ENCODE measurements at regions not wholly inside any gene's neighbourhood (a gene's known extent, or its start where the extent isn't known, plus 50 kb on each side); places are given as distances from the start of the nearest gene placed in this dataset.

DNA sequence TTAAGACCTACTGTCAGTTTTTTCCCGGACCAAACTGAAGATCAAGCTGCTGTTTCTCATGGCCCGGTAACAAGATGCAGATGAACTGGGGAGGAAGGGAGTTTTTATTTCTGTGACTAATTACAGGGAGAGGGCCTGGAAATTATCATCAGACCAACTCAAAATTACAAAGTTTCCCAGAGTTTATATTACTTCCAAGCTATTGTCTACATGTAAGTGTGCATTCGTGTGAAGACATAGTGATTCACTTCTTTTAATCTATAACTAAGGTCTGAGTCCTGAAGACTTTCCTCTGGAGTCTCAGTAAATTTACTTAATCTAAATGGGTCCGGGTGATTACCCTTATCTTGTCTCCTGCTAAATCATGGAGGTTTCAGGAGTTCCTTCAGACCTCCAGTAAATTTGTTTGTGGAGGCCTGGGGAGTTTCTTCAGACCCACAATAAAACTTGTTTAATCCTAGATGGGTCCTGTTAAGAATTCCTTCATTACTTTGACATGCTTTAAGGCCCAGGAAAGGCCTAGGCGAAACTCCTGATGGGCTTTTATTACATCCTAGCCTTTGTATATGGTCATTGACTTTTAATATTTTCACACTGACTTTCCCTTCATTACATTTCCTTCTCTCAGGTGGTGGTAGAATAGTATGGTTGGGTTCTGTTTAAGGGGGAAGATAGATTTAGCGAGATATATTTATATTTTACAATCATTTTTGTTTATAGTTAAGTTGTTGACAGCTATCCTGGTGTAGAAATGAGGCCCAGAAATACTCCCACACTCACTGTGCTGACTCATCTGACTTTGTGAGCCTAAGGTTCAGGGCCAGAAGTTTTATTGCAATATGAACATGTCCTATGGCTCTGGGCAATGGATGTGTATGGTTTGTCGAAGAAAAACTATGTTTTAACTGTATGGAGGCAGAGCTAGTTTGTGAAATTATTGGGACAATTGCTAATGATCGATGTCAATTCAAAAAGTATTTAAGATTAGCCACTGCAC, 627.0 kb upstream of the FBXO33 start:
- no peak overlapping the region for H2BK15ac ChIP-seq (ENCODE audit: low read depth, low read length)
- H3K4me2 ChIP-seq (ENCODE audit: insufficient read depth, insufficient read length, low read length): no peak overlapping the region
- no peaks in the 10 kb centered on the region for H3K4me1 ChIP-seq (ENCODE audit: insufficient read depth, low read length)
- no peaks in the 10 kb centered on the region for H3K9me3 Mint-ChIP-seq
- no peak overlapping the region for H2BK20ac ChIP-seq (ENCODE audit: low read depth, low read length, poor library complexity, severe bottlenecking)
- no peak overlapping the region for H3K14ac ChIP-seq (ENCODE audit: insufficient read depth, low read length)
- no peak overlapping the region for H3T11ph ChIP-seq (ENCODE audit: low read length)
- no peak overlapping the region for H3K4me3 Mint-ChIP-seq
- H3K27ac Mint-ChIP-seq: peak overlapping the region in 1 of 3 experiments; percentile 71; a peak in 3 of 7 replicates
- H3K27ac ChIP-seq (ENCODE audit: insufficient read length, low read depth, low read length): no peak overlapping the region
- no peak overlapping the region for H2BK5ac ChIP-seq (ENCODE audit: insufficient read length, low read length)
- H2BK120ac ChIP-seq (ENCODE audit: low read depth, low read length, poor library complexity, severe bottlenecking): no peak overlapping the region
- H3K9me3 ChIP-seq (ENCODE audit: control insufficient read depth, low read depth, low read length): no peaks in the 10 kb centered on the region
- H4K20me1 ChIP-seq (ENCODE audit: control insufficient read depth, insufficient read depth, insufficient read length): no peaks in the 10 kb centered on the region
- H3K9ac ChIP-seq (ENCODE audit: extremely low read depth, insufficient read length, low read length): no peak overlapping the region
- no peak overlapping the region for H3K18ac ChIP-seq (ENCODE audit: insufficient read length, low read depth, low read length)
- no peaks in the 10 kb centered on the region for H3K27me3 Mint-ChIP-seq (ENCODE audit: low read depth)
- H3K23ac ChIP-seq (ENCODE audit: insufficient read length, low read depth, low read length): no peak overlapping the region
- H3K36me3 Mint-ChIP-seq (ENCODE audit: insufficient read depth in 1 of 3, low read depth in 3 of 3): no peaks in the 10 kb centered on the region
- no peak overlapping the region for H2AK5ac ChIP-seq (ENCODE audit: insufficient read length, low read length)
- no peak overlapping the region for H4K5ac ChIP-seq (ENCODE audit: insufficient read length, low read depth, low read length)
- H3K4ac ChIP-seq (ENCODE audit: low read depth, low read length): no peak overlapping the region
- DNase-seq: no peak
- H3K79me1 ChIP-seq (ENCODE audit: insufficient read depth, low read depth, low read length, poor library complexity, severe bottlenecking): no peaks in the 10 kb centered on the region
- no peaks in the 10 kb centered on the region for H3K23me2 ChIP-seq (ENCODE audit: insufficient read length, low read depth, low read length, poor library complexity, severe bottlenecking)
- peaks cover 0 to under 1% of the 10 kb centered on the region in 2 experiments; a peak in 1 of 4 replicates for H3K4me1 Mint-ChIP-seq
- H3K27me3 ChIP-seq (ENCODE audit: insufficient read depth, low read length): no peaks in the 10 kb centered on the region
- no peak overlapping the region for H2AFZ ChIP-seq (ENCODE audit: low read length)
- no peak overlapping the region for H2BK12ac ChIP-seq (ENCODE audit: insufficient read length, low read depth, low read length)
- H4K8ac ChIP-seq (replicated peaks; ENCODE audit: insufficient read length, low read depth, low read length): no peak overlapping the region
- WGBS (ENCODE audit: extremely low coverage, insufficient read length, low lambda C conversion rate): no CpG with 5 or more reads among the region's 8 CpGs
- no peak overlapping the region for H4K91ac ChIP-seq (ENCODE audit: insufficient read length, low read depth, low read length)
- H3K79me2 ChIP-seq (ENCODE audit: insufficient read depth, low read length): no peaks in the 10 kb centered on the region
- no peak overlapping the region for H3K56ac ChIP-seq (ENCODE audit: insufficient read length, low read depth, low read length)
- TF ChIP-seq, protein P1, sequence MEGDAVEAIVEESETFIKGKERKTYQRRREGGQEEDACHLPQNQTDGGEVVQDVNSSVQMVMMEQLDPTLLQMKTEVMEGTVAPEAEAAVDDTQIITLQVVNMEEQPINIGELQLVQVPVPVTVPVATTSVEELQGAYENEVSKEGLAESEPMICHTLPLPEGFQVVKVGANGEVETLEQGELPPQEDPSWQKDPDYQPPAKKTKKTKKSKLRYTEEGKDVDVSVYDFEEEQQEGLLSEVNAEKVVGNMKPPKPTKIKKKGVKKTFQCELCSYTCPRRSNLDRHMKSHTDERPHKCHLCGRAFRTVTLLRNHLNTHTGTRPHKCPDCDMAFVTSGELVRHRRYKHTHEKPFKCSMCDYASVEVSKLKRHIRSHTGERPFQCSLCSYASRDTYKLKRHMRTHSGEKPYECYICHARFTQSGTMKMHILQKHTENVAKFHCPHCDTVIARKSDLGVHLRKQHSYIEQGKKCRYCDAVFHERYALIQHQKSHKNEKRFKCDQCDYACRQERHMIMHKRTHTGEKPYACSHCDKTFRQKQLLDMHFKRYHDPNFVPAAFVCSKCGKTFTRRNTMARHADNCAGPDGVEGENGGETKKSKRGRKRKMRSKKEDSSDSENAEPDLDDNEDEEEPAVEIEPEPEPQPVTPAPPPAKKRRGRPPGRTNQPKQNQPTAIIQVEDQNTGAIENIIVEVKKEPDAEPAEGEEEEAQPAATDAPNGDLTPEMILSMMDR (conservative IDR thresholded peaks at IDR 0.05): no peak
